IMR-90 (cell line): ENCODE measurements at regions not wholly inside any gene's neighbourhood (a gene's known extent, or its start where the extent isn't known, plus 50 kb on each side); places are given as distances from the start of the nearest gene placed in this dataset.
A peak's percentile ranks its signal among the peaks of the same experiment; 100 is the strongest.

ENCODE experiments used
- ATAC-seq: fragments of 200-7000 bp; cut with Tn5 transposase; 2 replicates; pipeline ENCODE4 v1.9.1; 2020; ENCODE audit warnings: low read depth, mild to moderate bottlenecking, moderate library complexity
- BruUV-seq: library from RNA; stranded (reverse); fragments of 400-500 nt; replicated peaks from 2 replicates; lab custom pipeline; 2021; lab: Mats Ljungman, UMichigan
- CTCF ChIA-PET: fragments of 300-600 bp; formaldehyde crosslinking; extraction: SDS; loops from one replicate; lab custom pipeline; 2021; ENCODE audit warnings: antibody characterized with exemption; lab: Yijun Ruan, JAX
- POLR2A ChIA-PET: fragments of 300-600 bp; sonication (Branson Sonifier 250); formaldehyde crosslinking; loops from one replicate; lab custom pipeline; 2022; ENCODE audit warnings: antibody characterized with exemption; ENCODE audit not compliant: unreplicated experiment; lab: Charles Lee
- DNase-seq: peaks from one replicate; pipeline ENCODE4 v3.0.0; 2013
- H2AFZ ChIP-seq: replicated peaks from 2 replicates; pipeline ENCODE3; 2013; ENCODE audit warnings: low read length, mild to moderate bottlenecking; ENCODE audit not compliant: poor library complexity
- H2AK5ac ChIP-seq: 2 replicates; pipeline ENCODE4 v1.6.1; 2013; ENCODE audit warnings: low read depth, low read length, inconsistent platforms
- H2AK9ac ChIP-seq: replicated peaks from 2 replicates; pipeline ENCODE3; 2013; ENCODE audit warnings: mild to moderate bottlenecking, low read depth, low read length, moderate library complexity; ENCODE audit not compliant: poor library complexity
- H2BK120ac ChIP-seq: 2 replicates; pipeline ENCODE4 v1.6.1; 2013; ENCODE audit warnings: low read depth, low read length, inconsistent platforms
- H2BK15ac ChIP-seq: 3 replicates; pipeline ENCODE4 v1.6.1; 2013; ENCODE audit warnings: low read depth, low read length, inconsistent platforms
- H2BK20ac ChIP-seq: 2 replicates; pipeline ENCODE4 v1.6.1; 2013; ENCODE audit warnings: low read depth, mild to moderate bottlenecking, inconsistent platforms, low read length, moderate library complexity
- H2BK5ac ChIP-seq: 2 replicates; pipeline ENCODE4 v1.6.1; 2013; ENCODE audit warnings: mild to moderate bottlenecking, low read depth, low read length, inconsistent platforms; ENCODE audit not compliant: poor library complexity, severe bottlenecking
- H3K14ac ChIP-seq: replicated peaks from 2 replicates; pipeline ENCODE4 v1.6.1; 2013; ENCODE audit warnings: low read depth, low read length, inconsistent platforms
- H3K18ac ChIP-seq: 2 replicates; pipeline ENCODE4 v1.6.1; 2013; ENCODE audit warnings: low read depth, low read length, control low read depth
- H3K23ac ChIP-seq: 2 replicates; pipeline ENCODE4 v1.6.1; 2013; ENCODE audit warnings: low read depth, low read length, inconsistent platforms
- H3K27ac ChIP-seq: 2 replicates; pipeline ENCODE4 v1.5.1; 2013; ENCODE audit warnings: mild to moderate bottlenecking, control low read depth, low read length; ENCODE audit not compliant: insufficient read depth
- H3K27me3 ChIP-seq: 2 replicates; pipeline ENCODE4 v1.6.1; 2013; ENCODE audit warnings: low read length; ENCODE audit not compliant: control insufficient read depth, insufficient read depth
- H3K36me3 ChIP-seq: 2 replicates; pipeline ENCODE4 v1.6.1; 2013; ENCODE audit warnings: low read length, mixed read lengths; ENCODE audit not compliant: control insufficient read depth, insufficient read depth
- H3K4ac ChIP-seq: 2 replicates; pipeline ENCODE4 v1.6.1; 2013; ENCODE audit warnings: low read depth, low read length, inconsistent platforms
- H3K4me1 ChIP-seq: 2 replicates; pipeline ENCODE4 v1.6.1; 2013; ENCODE audit warnings: low read length, mixed read lengths; ENCODE audit not compliant: control insufficient read depth, insufficient read depth
- H3K4me2 ChIP-seq: 2 replicates; pipeline ENCODE4 v1.6.1; 2013; ENCODE audit warnings: low read depth, mild to moderate bottlenecking, control low read depth, low read length, moderate library complexity
- H3K4me3 ChIP-seq: 2 replicates; pipeline ENCODE4 v1.5.1; 2013; ENCODE audit warnings: low read depth, mild to moderate bottlenecking, control low read depth, low read length, moderate library complexity; ENCODE audit not compliant: insufficient read depth
- H3K56ac ChIP-seq: 2 replicates; pipeline ENCODE4 v1.6.1; 2013; ENCODE audit warnings: low read length, inconsistent platforms; ENCODE audit not compliant: insufficient read depth; ENCODE audit errors: extremely low read depth
- H3K79me1 ChIP-seq, 2 experiments: 2 replicates each; pipeline ENCODE4 v1.6.1; 2013; ENCODE audit warnings: low read length in 2 of 2, inconsistent platforms in 1 of 2, low read depth in 1 of 2
- H3K9ac ChIP-seq: 2 replicates; pipeline ENCODE4 v1.6.1; 2013; ENCODE audit warnings: low read depth, low read length, control low read depth
- H3K9me1 ChIP-seq: 2 replicates; pipeline ENCODE4 v1.6.1; 2013; ENCODE audit warnings: low read length, inconsistent platforms; ENCODE audit not compliant: insufficient read depth
- H3K9me3 ChIP-seq: 2 replicates; pipeline ENCODE4 v1.6.1; 2013; ENCODE audit warnings: low read length; ENCODE audit not compliant: control insufficient read depth, insufficient read depth
- H4K20me1 ChIP-seq: 2 replicates; pipeline ENCODE4 v1.6.1; 2013; ENCODE audit warnings: low read length, inconsistent platforms; ENCODE audit not compliant: insufficient read depth
- H4K5ac ChIP-seq: 2 replicates; pipeline ENCODE4 v1.6.1; 2013; ENCODE audit warnings: mild to moderate bottlenecking, low read depth, low read length, control low read depth
- H4K8ac ChIP-seq, 2 experiments: 2 replicates each; pipeline ENCODE4 v1.6.1; 2013; ENCODE audit warnings: low read depth in 2 of 2, low read length in 2 of 2, control low read depth in 1 of 2, inconsistent platforms in 1 of 2
- H4K91ac ChIP-seq: 2 replicates; pipeline ENCODE4 v1.6.1; 2013; ENCODE audit warnings: low read depth, low read length, inconsistent platforms; ENCODE audit not compliant: insufficient read depth
- BHLHE40 ChIP-seq: fragments of 150-350 bp; IDR thresholded peaks from 2 replicates; pipeline ENCODE4 v1.6.1; 2016; ENCODE audit warnings: mild to moderate bottlenecking, low read depth, low read length
- CEBPB ChIP-seq: IDR thresholded peaks from 2 replicates; pipeline ENCODE4 v1.6.1; 2012; ENCODE audit warnings: low read depth, low read length, improper control_type of control experiment
- CHD1 ChIP-seq: IDR thresholded peaks from 2 replicates; pipeline ENCODE4 v1.6.1; 2012; ENCODE audit warnings: low read depth, low read length, improper control_type of control experiment
- CTCF ChIP-seq: conservative IDR thresholded peaks from 2 replicates; pipeline ENCODE4 v1.5.1; 2012; ENCODE audit warnings: mild to moderate bottlenecking, low read depth, low read length, improper control_type of control experiment
- FOS ChIP-seq: fragments of 150-350 bp; IDR thresholded peaks from 2 replicates; pipeline ENCODE4 v1.6.1; 2016; ENCODE audit warnings: low read depth, low read length
- MAFK ChIP-seq: IDR thresholded peaks from 2 replicates; pipeline ENCODE4 v1.6.1; 2012; ENCODE audit warnings: low read depth, low read length, improper control_type of control experiment
- MAZ ChIP-seq: IDR thresholded peaks from 2 replicates; pipeline ENCODE4 v1.6.1; 2012; ENCODE audit warnings: low read depth, mild to moderate bottlenecking, low read length, improper control_type of control experiment, moderate library complexity, borderline replicate concordance
- RAD21 ChIP-seq: IDR thresholded peaks from 2 replicates; pipeline ENCODE4 v1.6.1; 2012; ENCODE audit warnings: low read length, improper control_type of control experiment
- SMC3 ChIP-seq: fragments of 150-350 bp; IDR thresholded peaks from 2 replicates; pipeline ENCODE4 v1.6.1; 2016; ENCODE audit warnings: low read depth, mild to moderate bottlenecking, antibody characterized with exemption, low read length, moderate library complexity
- USF2 ChIP-seq: fragments of 150-350 bp; IDR thresholded peaks from 2 replicates; pipeline ENCODE4 v1.6.1; 2017; ENCODE audit warnings: mild to moderate bottlenecking, antibody characterized with exemption, low read length, low read depth
- WGBS, 2 experiments: methylation state at CpG; one replicate each; pipeline versions ENCODE4 v1.1.5 to v1.1.7; 2013; ENCODE audit warnings: missing lambda C conversion rate in 2 of 2; ENCODE audit not compliant: insufficient read length in 1 of 2; ENCODE audit errors: extremely low coverage in 2 of 2; 5-methylcytosine and 5-hydroxymethylcytosine counted together
- dilution Hi-C: fragments of 300-500 bp; cut with HindIII; formaldehyde crosslinking; loops from one replicate; pipeline ENCODE4 v1.14.3; 2018; ENCODE audit warnings: low sequenced_read_pairs; ENCODE audit not compliant: unreplicated experiment
- in situ Hi-C: fragments of 300-500 bp; cut with MboI; formaldehyde crosslinking; loops from 3 replicates; pipeline ENCODE4 v1.14.3; 2019; ENCODE audit warnings: low sequenced_read_pairs, inconsistent platforms, mixed read lengths
- intact Hi-C: fragments of 100-400 bp; cut with micrococcal nuclease; formaldehyde crosslinking; loops from 2 replicates; pipeline ENCODE4 v1.10.0; 2022

- Histone ChIP-seq H4K5ac (no peak overlapping the region), H2BK20ac (no peak overlapping the region), H4K20me1 (no peaks in the 10 kb centered on the region), H4K91ac (no peak overlapping the region), H3K36me3 (no peaks in the 10 kb centered on the region), H3K56ac (no peak overlapping the region), H3K79me1 (no peaks in the 10 kb centered on the region), H3K23ac (no peak overlapping the region), H3K4me1 (no peaks in the 10 kb centered on the region), H3K27ac (no peak overlapping the region), H2AK5ac (no peak overlapping the region), H2AFZ (no peak overlapping the region), H2BK120ac (no peak overlapping the region), H3K9ac (no peak overlapping the region), H2BK15ac (no peak overlapping the region), H2AK9ac (no peak overlapping the region), H3K4me3 (no peak overlapping the region), H3K9me1 (no peaks in the 10 kb centered on the region), H3K4ac (no peak overlapping the region), H3K18ac (no peak overlapping the region; the same call in 1 of the 2 replicates), H3K27me3 (no peaks in the 10 kb centered on the region), H2BK5ac (no peak overlapping the region), H3K4me2 (no peak overlapping the region), H3K14ac (no peak overlapping the region), H3K9me3 (peaks cover 6% of the 10 kb centered on the region), H4K8ac (no peak overlapping the region)
- no CpG with 5 or more reads among the region's 4 CpGs for WGBS, 2 experiments
- dilution Hi-C loops = no loop called here
- ChIA-PET POLR2A (no interaction called here), CTCF (no interaction called here)
- no TSS peak for BruUV-seq
- DNase-seq (peak; percentile 12), ATAC-seq (peak; percentile 42; the same call in 1 of the 2 replicates)
- TF ChIP-seq MAFK = no peak
- no peak for TF ChIP-seq CEBPB
- no peak for TF ChIP-seq CTCF
- no peak for TF ChIP-seq SMC3
- no peak for TF ChIP-seq USF2
- no peak for TF ChIP-seq CHD1
- no peak for TF ChIP-seq FOS
- no peak for TF ChIP-seq BHLHE40
- TF ChIP-seq RAD21 = no peak
- TF ChIP-seq MAZ = no peak
- in situ Hi-C loops = no loop called here
- intact Hi-C loops = no loop called here
Observed at GRCh38 chr6:147046141-147046877, 157.9 kb upstream of the STXBP5 start.
